Progenitor cell of endocrine pancreas (in vitro differentiated cells): ENCODE measurements at regions not wholly inside any gene's neighbourhood (a gene's known extent, or its start where the extent isn't known, plus 50 kb on each side); places are given as distances from the start of the nearest gene placed in this dataset.
"Not testable (repeated sequence)": the region's sequence is repeated elsewhere in the genome, so short reads cannot be mapped to it uniquely, and the experiment has no call there.

Source experiments
- DNase-seq: peaks from one replicate; pipeline ENCODE4 v3.0.0; 2021; ENCODE audit warnings: low spot score; ENCODE audit not compliant: unreplicated experiment
- H3K27ac Mint-ChIP-seq: 2 replicates; pipeline ENCODE4 v1.8.0; 2021; ENCODE audit warnings: mild to moderate bottlenecking, moderate library complexity, mixed read lengths
- H3K27me3 Mint-ChIP-seq: 2 replicates; pipeline ENCODE4 v1.8.0; 2021; ENCODE audit warnings: mixed read lengths
- H3K36me3 Mint-ChIP-seq: 2 replicates; pipeline ENCODE4 v1.8.0; 2022; ENCODE audit warnings: mixed read lengths; ENCODE audit not compliant: insufficient read depth
- H3K4me1 Mint-ChIP-seq: 2 replicates; pipeline ENCODE4 v1.8.0; 2021; ENCODE audit warnings: low read depth, mixed read lengths
- H3K4me3 Mint-ChIP-seq: 2 replicates; pipeline ENCODE4 v1.8.0; 2021; ENCODE audit warnings: low read depth, mild to moderate bottlenecking, moderate library complexity, mixed read lengths
- H3K9me3 Mint-ChIP-seq: 2 replicates; pipeline ENCODE4 v1.8.0; 2021; ENCODE audit warnings: low read depth, mixed read lengths
- CTCF ChIP-seq: fragments of 200-600 bp; sonication (generic); IDR thresholded peaks from one replicate; pipeline ENCODE4 v1.5.0; 2021; ENCODE audit warnings: antibody characterized with exemption, mild to moderate bottlenecking; ENCODE audit not compliant: unreplicated experiment

- H3K4me3 Mint-ChIP-seq: no peak overlapping the region
- no peak for TF ChIP-seq CTCF
- peaks cover 6% of the 10 kb centered on the region for H3K9me3 Mint-ChIP-seq
- no peaks in the 10 kb centered on the region for H3K36me3 Mint-ChIP-seq
- no peak overlapping the region for H3K27ac Mint-ChIP-seq
- DNase-seq: no peak
- no peaks in the 10 kb centered on the region for H3K27me3 Mint-ChIP-seq
- no peaks in the 10 kb centered on the region for H3K4me1 Mint-ChIP-seq
Measured at GRCh38 chr11:90294091-90294490, 71.2 kb upstream of the CHORDC1 start.

DNA sequence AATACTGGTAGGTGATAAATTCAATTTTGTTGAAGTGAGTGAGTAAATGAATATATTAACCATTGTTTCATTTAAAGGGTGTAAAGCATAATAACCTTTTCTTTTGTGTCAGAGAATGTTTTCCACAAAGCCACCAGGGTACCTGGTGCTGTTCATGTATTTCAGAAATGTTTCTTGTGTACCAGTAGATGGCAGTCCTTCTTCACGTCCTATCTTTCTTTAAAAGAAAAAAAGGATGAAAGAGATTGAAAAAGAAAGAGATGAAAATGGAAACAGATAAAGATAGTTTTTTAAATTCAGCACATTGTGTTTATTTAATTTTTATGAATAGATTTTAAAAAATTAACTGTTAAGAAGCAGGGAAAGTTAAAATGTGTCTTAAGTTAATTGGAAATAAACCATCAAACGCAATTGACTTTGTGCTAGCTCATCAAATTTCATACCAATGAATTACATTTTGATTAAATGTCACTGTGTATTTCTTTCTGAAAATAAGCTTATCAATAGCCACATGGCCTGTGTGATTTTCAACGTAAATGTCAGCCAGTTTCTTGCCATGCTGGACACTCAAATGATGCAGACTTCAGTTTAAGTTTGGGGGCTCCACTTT lies 65.5 kb upstream of the CHORDC1 start:
- H3K27me3 Mint-ChIP-seq: no peaks in the 10 kb centered on the region
- DNase-seq: no peak
- peak; percentile 81 for TF ChIP-seq CTCF
- H3K27ac Mint-ChIP-seq: no peak overlapping the region
- H3K4me1 Mint-ChIP-seq: no peaks in the 10 kb centered on the region
- H3K36me3 Mint-ChIP-seq: no peaks in the 10 kb centered on the region
- peaks cover 6% of the 10 kb centered on the region for H3K9me3 Mint-ChIP-seq
- no peak overlapping the region for H3K4me3 Mint-ChIP-seq

GRCh38 chr11:90286640-90287039 lies 63.8 kb upstream of the CHORDC1 start:
- Mint-ChIP-seq H3K27me3 (no peaks in the 10 kb centered on the region), H3K36me3 (no peaks in the 10 kb centered on the region), H3K4me3 (no peak overlapping the region), H3K4me1 (no peaks in the 10 kb centered on the region), H3K9me3 (peaks cover 6% of the 10 kb centered on the region), H3K27ac (no peak overlapping the region)
- TF ChIP-seq CTCF: no peak
- DNase-seq: no peak

- no peak overlapping the region for H3K4me3 Mint-ChIP-seq
- no peaks in the 10 kb centered on the region for H3K4me1 Mint-ChIP-seq
- no peak for DNase-seq
- H3K27me3 Mint-ChIP-seq: no peaks in the 10 kb centered on the region
- peaks cover 2% of the 10 kb centered on the region for H3K9me3 Mint-ChIP-seq
- no peak for TF ChIP-seq CTCF
- H3K36me3 Mint-ChIP-seq: no peaks in the 10 kb centered on the region
- no peak overlapping the region for H3K27ac Mint-ChIP-seq
Measured at GRCh38 chr11:90284171-90284570, 61.3 kb upstream of the CHORDC1 start.

DNA sequence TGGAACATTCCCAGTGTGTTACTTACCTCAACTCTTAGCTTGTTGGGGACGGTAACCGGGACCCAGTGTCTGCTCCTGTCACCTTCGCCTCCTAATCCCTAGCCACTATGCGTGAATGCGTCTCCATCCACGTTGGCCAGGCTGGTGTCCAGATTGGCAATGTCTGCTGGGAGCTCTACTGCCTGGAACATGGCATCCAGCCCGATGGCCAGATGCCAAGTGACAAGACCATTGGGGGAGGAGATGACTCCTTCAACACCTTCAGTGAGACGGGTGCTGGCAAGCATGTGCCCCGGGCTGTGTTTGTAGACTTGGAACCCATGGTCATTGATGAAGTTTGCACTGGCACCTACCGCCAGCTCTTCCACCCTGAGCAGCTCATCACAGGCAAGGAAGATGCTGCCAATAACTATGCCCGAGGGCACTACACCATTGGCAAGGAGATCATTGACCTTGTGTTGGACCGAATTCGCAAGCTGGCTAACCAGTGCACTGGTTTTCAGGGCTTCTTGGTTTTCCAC lies 59.8 kb upstream of the CHORDC1 start:
- H3K36me3 Mint-ChIP-seq, H3K27me3 Mint-ChIP-seq, H3K4me1 Mint-ChIP-seq, H3K4me3 Mint-ChIP-seq, DNase-seq, H3K9me3 Mint-ChIP-seq, H3K27ac Mint-ChIP-seq: not testable (repeated sequence)

- Mint-ChIP-seq H3K27ac (no peak overlapping the region), H3K4me3 (no peak overlapping the region), H3K36me3 (no peaks in the 10 kb centered on the region), H3K27me3 (no peaks in the 10 kb centered on the region), H3K9me3 (peaks cover 5% of the 10 kb centered on the region), H3K4me1 (no peaks in the 10 kb centered on the region)
- no peak for DNase-seq
- no peak for TF ChIP-seq CTCF
Measured at GRCh38 chr11:90274362-90274761, 51.5 kb upstream of the CHORDC1 start.
